Stimulated activated CD8-positive, alpha-beta memory T cell treated with anti-CD3 and anti-CD28 coated beads, Interleukin-12 subunit alpha, Interleukin-12 subunit beta, amount 100 ng/mL, for 1 hour (primary cell): ENCODE measurements at regions not wholly inside any gene's neighbourhood (a gene's known extent, or its start where the extent isn't known, plus 50 kb on each side); places are given as distances from the start of the nearest gene placed in this dataset.

Experiments used
- DNase-seq: peaks from one replicate; pipeline ENCODE4 v3.0.0-alpha.2; 2020; ENCODE audit warnings: low read depth

DNA sequence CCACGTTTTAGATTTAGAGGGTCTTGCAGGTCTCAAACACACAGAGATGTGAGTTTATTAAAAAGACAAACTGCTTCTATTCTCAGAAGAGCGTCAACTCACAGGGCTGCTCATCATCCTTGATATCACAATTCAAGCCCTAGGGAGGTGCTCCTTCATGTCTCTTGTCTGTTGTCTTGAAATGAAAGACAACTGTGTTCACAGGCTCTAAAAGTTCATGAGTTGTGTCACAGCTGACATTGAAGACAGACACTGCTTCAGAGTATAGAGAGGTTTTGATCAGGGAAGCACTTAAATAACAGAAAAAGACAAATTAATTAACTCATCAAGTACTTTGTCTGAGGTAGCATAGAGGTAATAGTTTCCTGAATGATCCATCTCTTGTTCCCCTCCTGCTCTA is 1917.6 kb upstream of the WWC1 start:
- DNase-seq: no peak

DNA sequence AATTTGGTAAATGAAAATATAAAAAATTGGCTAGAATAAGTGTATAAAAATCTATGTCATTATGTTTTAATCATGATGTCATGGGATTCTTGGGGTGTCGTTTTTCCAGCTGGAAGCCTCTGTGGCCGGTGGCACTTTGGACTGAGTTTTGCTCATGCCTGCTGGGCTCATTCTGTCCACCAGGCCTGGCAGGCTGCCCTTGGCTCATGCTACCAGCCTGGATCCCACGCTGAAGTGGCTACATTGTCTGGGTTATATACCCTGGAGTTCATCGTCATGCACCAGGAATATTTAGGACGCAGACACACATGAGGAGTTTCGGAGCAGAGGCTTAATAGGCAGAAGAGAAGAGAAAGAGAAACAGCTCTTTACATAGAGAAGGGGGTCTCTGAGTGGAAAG is 1913.7 kb upstream of the WWC1 start:
- DNase-seq: no peak

DNA sequence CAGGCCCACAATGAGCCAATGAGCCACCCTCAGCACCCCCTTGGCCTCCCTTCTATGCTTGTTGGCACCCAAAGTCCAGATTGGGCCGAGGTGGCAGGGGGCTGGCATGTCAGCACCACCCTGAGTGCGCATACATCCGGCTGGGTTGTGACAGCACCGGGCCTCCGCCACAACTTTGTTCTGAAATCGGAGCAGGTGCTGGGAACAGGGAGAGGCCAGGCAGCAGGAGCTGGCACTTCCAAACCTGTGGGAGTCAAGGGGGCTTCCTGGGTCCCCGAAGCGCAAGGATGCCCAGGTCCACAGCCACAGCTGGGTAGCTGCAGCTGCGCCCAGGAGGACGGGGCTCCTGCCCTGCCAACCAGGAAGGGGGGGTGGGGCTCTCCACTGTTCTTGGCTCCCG is 1911.9 kb upstream of the WWC1 start:
- no peak for DNase-seq

DNA sequence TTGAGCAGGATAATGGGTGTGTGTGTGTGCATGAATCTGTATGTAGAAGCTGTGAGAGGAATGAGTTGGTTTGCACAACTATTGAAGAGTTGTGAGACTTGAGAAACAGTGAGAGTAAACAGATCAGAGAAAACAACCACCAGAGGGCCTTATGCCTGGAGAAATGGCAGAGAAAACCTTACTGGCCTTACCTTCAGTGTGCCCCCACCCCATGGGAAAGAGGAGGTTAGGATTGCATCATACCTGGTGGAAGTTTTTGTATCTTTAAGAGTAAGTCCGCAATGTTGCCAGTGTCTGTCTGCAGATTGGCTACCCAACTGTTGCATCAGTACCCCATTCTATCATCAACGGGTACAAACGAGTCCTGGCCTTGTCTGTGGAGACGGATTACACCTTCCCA is 1909.4 kb upstream of the WWC1 start:
- DNase-seq: no peak

DNA sequence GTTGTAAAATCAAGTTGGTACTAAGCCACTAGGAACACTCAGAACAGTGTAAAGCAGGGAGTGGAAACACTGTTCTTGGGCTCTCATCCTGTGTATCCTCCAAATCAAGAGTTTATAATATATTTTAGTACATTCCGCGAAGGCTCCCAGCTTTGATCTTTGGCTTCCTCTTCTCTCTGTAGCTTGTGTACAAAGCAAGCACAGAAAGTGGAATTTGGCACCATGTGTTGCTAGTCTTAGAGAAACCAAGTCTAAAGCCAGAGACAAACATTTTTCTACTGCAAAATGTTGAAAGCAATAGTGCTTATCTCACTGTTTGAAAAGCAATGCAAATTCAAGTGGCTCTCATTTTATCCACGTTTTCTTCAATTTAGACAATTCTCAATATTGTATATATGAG is 1893.3 kb upstream of the WWC1 start:
- DNase-seq: no peak

DNA sequence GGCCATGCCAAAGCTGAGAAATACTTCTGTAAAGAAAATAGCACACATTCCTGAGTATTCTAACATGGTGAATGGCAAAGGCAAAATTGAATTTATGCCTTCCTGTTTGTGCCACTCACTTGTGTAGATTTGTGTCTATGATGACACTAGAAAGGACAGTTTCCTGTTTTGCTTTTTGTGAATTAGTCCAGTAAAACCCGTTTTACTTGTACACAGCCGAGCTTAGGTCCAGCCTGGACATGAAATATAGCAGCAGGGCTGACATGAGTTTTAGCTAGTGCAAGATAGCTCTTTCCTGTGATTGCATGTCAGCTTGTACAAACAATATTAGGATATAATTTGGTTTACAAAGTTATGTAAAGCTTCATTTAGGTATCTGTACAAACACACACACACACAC is 1891.7 kb upstream of the WWC1 start:
- no peak for DNase-seq

DNA sequence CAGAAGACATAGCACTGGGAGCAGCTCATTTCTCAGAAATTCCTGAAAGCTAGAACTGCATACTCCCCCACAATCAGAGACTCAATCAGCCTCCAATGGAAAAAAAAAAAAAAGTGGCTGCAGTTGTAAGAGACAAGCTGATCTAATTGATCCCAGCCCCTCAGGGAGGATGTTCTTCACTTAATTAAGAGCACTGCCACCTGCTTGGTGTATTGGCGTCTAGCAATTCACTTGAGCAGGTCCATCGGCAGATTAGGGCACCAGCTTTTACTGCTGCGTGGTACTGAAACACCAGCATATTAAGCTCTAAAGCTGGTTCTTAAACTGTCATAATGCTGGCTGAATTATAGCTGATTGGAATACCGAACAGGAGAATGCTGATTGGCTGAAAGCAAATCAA is 1890.1 kb upstream of the WWC1 start:
- no peak for DNase-seq

DNA sequence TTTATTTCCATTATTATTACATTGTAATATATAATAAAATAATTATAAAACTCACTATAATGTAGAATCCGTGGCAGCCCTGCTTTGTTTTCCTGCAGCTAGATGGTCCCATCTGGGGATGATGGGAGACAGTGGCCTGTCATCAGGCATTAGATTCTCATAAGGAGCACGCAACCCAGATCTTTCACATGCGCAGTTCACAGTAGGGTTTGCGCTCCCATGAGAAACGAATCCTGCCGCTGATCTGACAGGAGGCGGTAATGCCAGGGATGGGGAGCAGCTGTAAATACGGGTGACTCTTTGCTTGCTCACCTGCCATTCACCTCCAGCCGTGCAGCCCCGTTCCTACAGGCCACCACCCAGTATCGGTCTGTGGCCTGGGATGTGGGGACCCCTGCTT is 1879.3 kb upstream of the WWC1 start:
- no peak for DNase-seq

DNA sequence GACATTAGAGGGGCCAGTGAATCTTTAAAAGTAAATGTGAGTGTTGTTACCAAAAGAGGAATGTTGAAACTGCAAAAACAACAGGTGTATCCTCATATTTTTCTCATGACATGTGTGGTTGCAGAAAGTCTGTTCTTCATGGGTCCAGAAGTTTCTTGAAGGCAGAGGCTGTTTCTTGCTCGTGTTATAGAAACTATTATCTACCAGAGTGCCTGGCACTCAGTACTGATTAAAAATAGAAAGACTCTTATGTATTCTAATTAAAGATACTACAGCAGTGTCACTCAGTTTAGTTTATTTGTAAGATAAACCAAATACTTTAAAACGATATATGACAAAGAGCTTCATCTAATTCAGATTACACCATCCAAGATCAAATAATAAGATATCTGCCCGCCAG is 1864.2 kb upstream of the WWC1 start:
- no peak for DNase-seq

DNA sequence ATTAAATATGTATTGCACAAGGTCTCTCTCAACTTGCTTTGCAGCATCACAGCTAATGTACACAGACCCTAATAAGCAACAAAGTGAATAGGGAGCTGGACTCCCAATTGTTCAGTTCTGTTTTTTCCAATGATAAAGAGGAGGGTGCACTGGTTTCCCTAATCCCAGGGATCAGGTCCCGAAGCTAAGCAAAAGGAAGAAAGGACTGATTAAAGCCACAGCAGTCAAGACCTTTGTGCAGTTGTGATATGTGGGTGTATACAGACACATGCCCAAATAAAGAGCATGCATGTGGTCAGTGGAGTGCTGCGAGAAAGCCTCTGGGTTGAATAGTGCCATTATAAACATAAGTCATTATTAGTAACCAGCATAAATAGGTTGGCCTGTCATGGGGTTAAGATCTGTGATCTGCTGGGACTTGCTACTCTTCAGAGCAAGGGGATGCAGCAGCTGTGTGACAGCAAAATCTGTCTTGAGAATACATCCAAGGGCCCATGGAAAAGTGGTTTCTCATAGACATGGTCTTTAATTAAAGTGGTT is 1863.1 kb upstream of the WWC1 start:
- DNase-seq: no peak

DNA sequence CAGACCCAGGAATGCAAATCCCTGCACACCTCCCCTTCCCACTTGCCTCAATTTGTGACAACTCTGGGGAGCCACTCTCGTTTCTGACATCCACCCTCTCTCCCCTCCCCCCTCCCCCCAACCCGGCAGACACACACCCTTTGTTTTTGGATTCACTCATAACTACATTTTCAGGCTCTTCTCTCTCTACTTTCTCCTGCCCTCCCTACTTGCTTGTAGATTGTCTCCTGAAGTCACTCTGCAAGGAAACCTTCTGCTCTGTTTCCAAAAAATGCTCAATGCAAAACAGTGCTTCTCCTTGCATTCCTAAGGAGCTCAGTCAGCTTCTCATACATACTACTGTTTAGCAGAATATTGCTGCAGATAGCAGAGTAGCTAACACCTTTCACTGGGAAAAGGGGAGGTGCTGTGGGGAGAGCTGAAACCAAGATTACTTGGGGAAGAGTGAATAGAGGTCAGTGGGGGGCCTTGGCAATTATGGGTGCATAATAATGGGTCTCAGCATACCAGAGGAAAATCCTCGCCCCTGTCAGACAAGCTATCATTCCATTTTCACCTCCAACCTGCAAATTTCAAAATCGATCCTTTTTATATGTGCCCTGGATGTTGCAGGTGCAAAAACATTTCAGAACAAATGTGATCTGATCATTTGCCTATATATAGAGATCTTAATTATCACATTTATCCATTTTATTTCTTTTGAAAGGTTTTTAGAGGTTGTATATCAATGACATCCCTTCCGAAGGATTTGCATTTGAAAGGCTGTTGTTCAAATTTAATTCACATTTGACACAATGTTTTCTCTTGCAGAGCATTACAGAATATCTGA is 1860.7 kb upstream of the WWC1 start:
- DNase-seq: no peak

DNA sequence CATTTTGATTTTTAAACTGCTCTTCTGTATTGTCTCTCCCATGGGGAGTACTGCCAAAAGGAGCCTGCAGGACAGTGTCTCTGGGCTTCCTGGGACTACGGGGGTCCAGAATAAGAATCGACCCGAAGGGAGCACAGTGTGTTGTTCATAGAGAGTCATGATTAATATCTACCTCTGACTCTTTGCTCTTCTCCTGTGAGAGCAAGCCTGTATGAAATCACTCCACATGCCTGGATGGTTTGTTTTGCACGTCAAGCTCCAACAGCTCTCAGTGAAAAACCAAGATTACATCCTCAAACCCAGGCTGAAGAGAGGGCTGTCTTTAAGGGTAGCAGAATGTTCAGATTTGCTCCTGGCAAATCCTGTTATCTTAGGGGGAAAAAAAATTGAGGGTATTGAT is 1860.0 kb upstream of the WWC1 start:
- DNase-seq: no peak

DNA sequence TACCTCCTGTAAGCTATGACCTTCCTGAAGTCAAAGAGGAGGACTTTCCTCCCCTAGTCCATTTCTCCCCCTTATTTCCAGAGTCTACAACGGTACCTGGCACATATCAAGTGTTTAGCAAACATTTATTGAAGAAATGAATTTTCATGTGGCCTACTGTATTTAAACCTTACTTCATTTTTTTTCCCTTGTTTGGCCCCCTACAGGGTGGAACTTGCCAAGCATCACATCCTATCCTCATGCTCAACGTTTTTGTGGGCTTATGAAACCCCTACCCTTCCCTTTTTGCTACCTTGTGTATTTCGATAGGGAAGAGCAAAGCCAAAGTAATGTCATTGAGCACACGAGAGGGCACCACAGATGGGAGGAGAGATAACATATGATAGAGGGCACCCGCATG is 1857.8 kb upstream of the WWC1 start:
- no peak for DNase-seq

DNA sequence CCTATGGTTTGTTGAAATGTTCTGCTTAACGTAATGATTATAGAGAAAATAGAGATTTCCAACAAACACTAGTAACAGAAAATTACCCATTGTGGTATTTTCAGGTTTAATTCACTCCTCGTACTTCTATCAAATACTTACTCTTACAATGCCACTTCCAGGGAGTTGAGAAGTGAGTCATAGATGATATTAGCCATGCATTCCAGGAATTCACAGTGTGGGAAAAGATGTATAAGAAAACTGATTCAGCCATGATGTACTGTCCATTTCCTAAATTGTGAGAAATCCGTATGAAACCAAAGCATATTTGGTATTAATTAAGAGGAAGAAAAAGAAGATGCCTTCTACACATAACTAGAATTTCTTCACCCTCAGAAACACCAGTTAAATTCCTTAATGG is 1854.6 kb upstream of the WWC1 start:
- no peak for DNase-seq

DNA sequence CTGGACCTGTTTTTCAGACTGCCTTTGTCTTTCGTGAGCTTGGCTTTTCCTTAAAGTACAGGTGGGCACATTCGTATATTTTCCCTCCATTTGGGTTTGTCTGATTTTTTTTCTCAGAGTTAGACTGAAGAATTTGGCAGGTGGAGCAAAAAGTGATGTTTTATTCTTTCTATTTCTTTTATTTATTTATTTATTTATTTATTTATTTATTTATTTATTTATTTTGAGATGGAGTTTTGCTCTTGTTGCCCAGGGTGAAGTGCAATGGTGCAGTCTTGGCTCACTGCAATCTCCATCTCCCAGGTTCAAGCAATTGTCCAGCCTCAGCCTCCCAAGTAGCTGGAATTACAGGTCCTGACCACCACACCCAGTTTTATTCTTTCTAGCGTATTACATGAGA is 1805.1 kb upstream of the WWC1 start:
- DNase-seq: no peak

DNA sequence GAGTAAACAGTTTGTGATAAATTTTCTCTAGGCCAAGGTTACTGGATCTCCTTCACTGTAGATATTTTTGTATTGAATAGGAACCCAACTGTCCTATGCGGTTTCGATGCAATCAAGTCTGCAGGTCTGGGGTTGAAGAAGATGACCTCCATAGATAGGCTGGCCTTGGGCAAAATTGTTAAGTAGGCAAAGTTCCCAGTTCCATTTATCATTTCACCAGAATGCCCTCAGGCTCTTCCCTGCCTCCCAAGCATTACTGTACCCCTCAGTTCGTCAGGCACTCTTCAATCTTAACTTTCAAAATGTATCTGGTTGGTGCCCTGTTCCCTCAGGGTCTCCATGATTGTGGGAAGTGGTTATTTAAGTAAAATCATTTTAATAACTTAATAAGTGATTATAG is 1802.9 kb upstream of the WWC1 start:
- no peak for DNase-seq

DNA sequence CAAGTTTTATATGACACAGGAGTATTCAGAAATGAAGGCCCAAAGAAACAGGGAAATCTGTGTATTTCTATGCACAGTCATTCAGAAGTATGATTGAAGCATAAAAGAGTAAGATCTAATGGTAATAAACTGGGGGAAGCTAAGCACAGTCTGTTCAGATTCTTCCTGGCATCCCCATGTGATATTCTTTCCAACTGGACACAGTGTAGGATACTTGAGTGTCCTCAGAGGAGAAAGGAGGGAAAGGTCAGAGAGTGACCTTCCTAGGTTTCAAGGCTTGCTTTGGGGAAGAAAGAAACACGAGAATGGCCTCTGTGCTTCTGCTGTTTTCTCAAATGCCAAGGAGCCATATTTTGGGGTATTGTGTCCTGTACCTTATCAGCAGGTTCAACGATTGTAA is 1798.4 kb upstream of the WWC1 start:
- DNase-seq: no peak

DNA sequence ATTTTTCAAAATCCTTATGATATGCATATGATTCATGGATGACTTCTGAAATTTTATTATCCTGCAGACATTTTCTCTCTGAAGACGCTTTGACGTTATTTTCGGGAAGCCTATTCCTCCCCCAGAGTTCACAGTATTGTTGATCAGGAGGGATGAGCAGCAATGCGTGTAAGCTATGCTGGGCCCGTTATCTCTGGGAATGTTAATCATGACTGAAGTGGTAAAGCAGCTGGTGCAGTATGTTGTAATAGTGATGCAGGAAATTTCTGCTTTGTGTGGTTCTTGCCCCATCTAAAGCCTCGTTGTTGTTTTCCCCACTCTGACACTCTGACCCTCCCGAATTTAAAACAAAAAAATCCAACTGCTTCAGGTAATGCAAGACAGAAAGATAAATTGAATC is 1797.8 kb upstream of the WWC1 start:
- no peak for DNase-seq

DNA sequence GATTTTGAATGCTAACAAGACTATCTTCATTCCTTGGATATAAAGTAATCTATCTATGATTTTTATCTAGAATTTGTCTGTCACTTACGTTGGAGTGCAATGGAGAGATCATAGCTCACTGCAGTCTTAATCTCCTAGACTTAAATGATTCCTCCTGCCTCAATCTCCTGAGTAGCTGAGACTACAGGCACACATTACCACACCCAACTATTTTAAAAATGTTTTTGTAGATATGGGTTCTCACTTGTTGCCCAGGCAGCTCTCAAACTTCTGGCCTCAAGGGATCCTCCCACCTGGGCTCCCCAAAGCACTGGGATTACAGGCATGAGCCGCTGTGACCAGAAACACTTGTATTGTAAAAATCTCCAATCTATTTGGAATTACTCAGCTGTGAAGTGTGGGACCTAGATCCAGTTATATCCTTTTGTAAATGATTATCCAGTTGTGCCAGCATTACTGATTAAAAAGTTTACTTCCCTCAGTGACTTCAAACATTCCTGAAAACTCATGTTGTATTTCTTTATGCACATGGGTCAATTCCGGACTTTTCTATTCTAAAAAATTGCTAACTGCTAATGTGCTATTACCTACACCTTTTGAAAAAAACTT is 1793.8 kb upstream of the WWC1 start:
- no peak for DNase-seq

DNA sequence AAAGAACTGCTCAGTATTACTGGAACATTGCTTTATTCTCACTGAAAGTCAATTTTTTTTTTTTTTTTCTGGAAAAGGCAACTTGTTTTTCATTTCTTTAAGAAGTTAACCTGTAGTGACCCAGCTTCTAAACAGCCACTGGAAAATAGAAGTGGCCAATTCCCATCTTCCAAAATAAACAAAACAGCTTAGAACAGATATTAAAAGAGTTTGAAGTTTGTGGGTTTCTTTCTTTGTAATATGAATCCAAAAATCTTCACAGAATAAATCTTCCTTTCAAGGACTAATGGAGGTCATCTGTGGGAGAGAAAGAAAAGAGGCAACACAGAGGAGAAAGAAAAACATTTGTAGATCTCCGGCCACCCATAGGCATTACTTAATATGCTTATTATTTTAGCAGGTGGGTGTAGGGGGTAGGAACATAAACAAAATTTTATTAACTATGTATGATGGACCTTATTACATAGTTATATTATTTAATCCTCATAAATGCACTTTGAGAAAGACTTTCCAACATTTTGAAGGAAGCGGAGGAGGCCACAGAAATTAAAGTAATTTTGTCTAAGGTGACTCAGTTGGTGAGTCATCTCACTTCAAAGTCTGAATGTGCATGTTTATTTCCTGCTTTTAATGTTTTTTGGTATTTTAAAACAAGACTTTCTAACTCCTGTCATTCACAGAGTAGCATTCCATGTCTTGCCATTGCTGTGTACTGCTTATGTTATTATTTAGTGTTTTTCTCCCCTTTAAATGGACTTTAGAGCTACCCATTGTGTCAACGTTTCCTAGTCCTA is 1791.8 kb upstream of the WWC1 start:
- DNase-seq: no peak

DNA sequence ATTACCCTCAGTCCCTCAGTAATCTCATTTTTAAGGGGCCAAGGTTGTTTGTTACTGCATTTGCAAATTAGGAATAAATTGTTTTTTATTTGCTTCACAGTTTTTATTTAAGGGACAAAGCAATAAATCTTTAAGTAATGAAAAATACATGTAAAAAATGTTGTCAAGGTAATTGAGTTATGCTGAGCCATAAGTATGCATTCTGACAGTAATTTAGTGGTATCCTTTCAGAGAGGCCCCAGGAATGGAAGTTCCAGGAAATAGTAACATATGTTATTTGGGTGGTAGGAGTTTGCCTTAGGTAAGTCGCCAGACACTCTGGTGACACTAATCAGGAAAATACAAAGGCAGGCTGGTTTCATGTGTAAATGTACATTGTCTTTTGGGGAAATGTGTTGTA is 1787.9 kb upstream of the WWC1 start:
- DNase-seq: no peak

DNA sequence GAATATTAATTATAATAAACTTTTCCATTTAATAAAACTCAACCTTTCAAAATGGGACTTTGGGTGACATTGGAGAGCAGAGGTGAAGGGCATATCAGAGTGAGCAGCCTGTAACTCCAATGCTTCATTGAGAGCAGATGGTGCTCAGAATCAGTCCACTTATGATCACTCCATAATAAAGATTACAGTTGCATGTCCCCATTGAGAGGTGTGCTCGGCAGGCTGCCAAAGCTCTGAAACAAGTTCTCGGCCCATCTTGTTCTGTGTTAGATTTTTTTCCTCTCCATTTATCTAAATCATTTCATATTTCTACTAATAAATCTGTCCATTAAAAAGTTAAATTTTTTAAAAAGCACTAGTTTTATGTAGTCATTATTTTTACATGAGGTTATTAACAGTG is 1786.4 kb upstream of the WWC1 start:
- no peak for DNase-seq

DNA sequence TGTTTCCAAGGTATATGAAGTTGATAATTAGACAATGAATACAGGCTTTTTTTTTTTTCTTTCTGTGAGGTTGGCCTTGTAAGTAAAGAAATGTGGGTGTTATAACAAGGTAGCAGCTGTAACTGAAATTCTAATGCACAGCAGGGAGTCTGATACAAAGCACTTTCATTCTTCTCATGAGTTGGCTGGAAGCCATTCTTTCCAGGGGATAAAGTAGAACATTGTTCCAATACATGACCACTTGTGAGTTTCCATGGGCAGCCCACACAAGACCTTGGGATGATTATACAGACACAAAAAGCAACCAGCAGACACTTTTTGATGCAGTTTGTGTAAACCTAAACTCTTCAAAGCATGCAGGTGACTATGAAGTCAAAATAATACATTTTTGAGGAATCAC is 1785.9 kb upstream of the WWC1 start:
- no peak for DNase-seq
